Psoas muscle (tissue), 7 donors: ENCODE measurements at regions not wholly inside any gene's neighbourhood (a gene's known extent, or its start where the extent isn't known, plus 50 kb on each side); places are given as distances from the start of the nearest gene placed in this dataset.

Experiments
- ATAC-seq, 4 donors: fragments of 200-7000 bp; cut with Tn5 transposase; one replicate each; pipeline ENCODE4 v1.9.1; 2020; ENCODE audit warnings: moderate library complexity in 3 of 4, mild to moderate bottlenecking in 2 of 4
- DNase-seq, 2 donors: peaks; one replicate each; pipeline ENCODE4 v3.0.0-alpha.2; 2020
- H3K27ac ChIP-seq: fragments of 200-600 bp; one replicate; pipeline ENCODE4 v1.8.0; 2022
- H3K27me3 ChIP-seq, 3 donors: fragments of 200-600 bp in 1 of 3; one replicate each; pipeline versions ENCODE4 v1.6.1 to v1.8.0; 2013 to 2022; ENCODE audit warnings: low read length in 2 of 3, mild to moderate bottlenecking in 2 of 3, moderate library complexity in 1 of 3; ENCODE audit not compliant: insufficient read depth in 3 of 3
- H3K36me3 ChIP-seq, 2 donors: fragments of 200-600 bp in 1 of 2; one replicate each; pipeline versions ENCODE4 v1.6.1 to v1.8.0; 2013 to 2022; ENCODE audit warnings: low read depth in 1 of 2, mild to moderate bottlenecking in 1 of 2, moderate library complexity in 1 of 2; ENCODE audit not compliant: insufficient read depth in 1 of 2
- H3K4me1 ChIP-seq: fragments of 200-600 bp; one replicate; pipeline ENCODE4 v1.8.0; 2022
- H3K4me3 ChIP-seq: fragments of 200-600 bp; one replicate; pipeline ENCODE4 v1.8.0; 2022; ENCODE audit warnings: mild to moderate bottlenecking
- H3K9me3 ChIP-seq: fragments of 200-600 bp; one replicate; pipeline ENCODE4 v1.8.0; 2022
- CTCF ChIP-seq: fragments of 200-600 bp; IDR thresholded peaks from one replicate; pipeline ENCODE4 v1.8.0; 2022; ENCODE audit warnings: antibody characterized with exemption
- WGBS, 3 donors: extraction: QIAGEN DNeasy Blood & Tissue Kit; methylation state at CpG; one replicate each; pipeline versions ENCODE4 v1.1.6 to v1.1.7; 2013; 5-methylcytosine and 5-hydroxymethylcytosine counted together
- intact Hi-C, 2 donors: fragments of 100-400 bp; cut with DNase I; formaldehyde crosslinking; loops; one replicate each; pipeline versions ENCODE4 v1.11.0 to v1.14.2; 2022
- donor health status: healthy with polysubstance abuse.
- donor health status: DM: no; HTN: no; CAD: no; lungs with moderate emphysema.
- donor health status: Bipolar disorder and iron deficiency.
- donor health status: healthy.
- donor health status: DM: yes; HTN: yes; CAD: no.
- donor health status: DM: no; HTN: no; CAD: no.
- donor health status: DM: yes; HTN: yes; CAD: no.

DNA sequence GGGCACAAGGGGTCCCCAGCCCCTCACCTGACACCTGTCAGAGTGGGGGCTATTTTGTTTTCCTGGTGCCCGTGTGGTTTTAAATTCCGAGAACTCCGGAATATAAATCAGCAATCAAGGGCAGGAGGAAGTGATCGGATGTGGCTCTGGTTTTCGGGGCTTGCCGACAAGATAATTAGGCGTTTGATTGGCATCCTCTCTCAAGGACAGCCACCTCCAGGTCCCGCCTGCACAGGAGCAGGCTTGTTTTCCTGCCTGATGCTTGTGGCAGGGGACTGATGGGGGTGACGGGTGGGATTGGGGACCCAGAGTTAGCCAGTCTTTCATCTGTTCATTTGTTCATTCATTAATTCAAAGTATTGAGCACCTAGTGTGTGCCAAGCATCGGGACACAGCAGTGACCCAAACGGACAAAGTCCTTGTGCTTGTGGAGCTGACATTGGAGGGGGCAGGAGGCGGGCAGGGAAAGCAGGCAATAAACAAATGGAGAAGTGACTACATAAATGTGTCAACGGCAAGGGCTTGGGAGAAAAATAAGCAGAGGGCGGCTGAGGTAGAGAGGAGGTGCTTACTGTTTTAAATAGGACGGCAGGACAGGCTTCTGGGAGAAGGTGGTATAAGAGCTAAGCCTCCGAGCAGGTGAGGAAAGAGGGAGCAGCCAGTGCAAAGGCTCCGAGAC, 166.5 kb downstream of the PHETA1 start:
- no peak for ATAC-seq
- peaks cover 0 to 47% (median 0%) of the 10 kb centered on the region in 3 donors for H3K27me3 ChIP-seq
- intact Hi-C loops: no loop called here

GRCh38 chr12:111201495-111202236, 167.2 kb downstream of the PHETA1 start:
- Histone ChIP-seq H3K4me1 (no peaks in the 10 kb centered on the region), H3K4me3 (no peak overlapping the region), H3K27ac (no peak overlapping the region), H3K27me3 (peaks cover 0 to 41% (median 0%) of the 10 kb centered on the region in 3 donors), H3K36me3 (no peaks in the 10 kb centered on the region), H3K9me3 (no peaks in the 10 kb centered on the region)
- ATAC-seq (no peak), DNase-seq (no peak)
- intact Hi-C loops: no loop called here
- 54 to 56% (median 55%) methylated on average over 11 of the region's 11 CpGs for WGBS, 3 donors
- no peak for TF ChIP-seq CTCF

More for the DNA sequence above, 166.5 kb downstream of the PHETA1 start:
- Histone ChIP-seq H3K27ac (no peak overlapping the region), H3K9me3 (no peaks in the 10 kb centered on the region), H3K4me1 (no peaks in the 10 kb centered on the region), H3K4me3 (no peak overlapping the region), H3K36me3 (no peaks in the 10 kb centered on the region)
- no peak for TF ChIP-seq CTCF
- no peak for DNase-seq
- 40 to 44% (median 43%) methylated on average over 17 of the region's 17 CpGs for WGBS, 3 donors

- Histone ChIP-seq H3K4me1 (no peaks in the 10 kb centered on the region), H3K9me3 (no peaks in the 10 kb centered on the region), H3K36me3 (no peaks in the 10 kb centered on the region), H3K27me3 (peaks cover 0 to 37% (median 0%) of the 10 kb centered on the region in 3 donors), H3K27ac (no peak overlapping the region), H3K4me3 (no peak overlapping the region)
- ATAC-seq (no peak), DNase-seq (no peak)
- WGBS, 3 donors: 28 to 30% (median 30%) methylated on average over 7 to 9 of the region's 9 CpGs
- TF ChIP-seq CTCF: no peak
- intact Hi-C loops: no loop called here
Measured at GRCh38 chr12:111201036-111201435, 167.9 kb downstream of the PHETA1 start.

- no peak overlapping the region for H3K27ac ChIP-seq
- no peaks in the 10 kb centered on the region for H3K4me1 ChIP-seq
- intact Hi-C loops: no loop called here
- no peak overlapping the region for H3K4me3 ChIP-seq
- H3K9me3 ChIP-seq: no peaks in the 10 kb centered on the region
- WGBS, 3 donors: 68 to 71% (median 71%) methylated on average over 6 of the region's 6 CpGs
- H3K36me3 ChIP-seq: no peaks in the 10 kb centered on the region
- H3K27me3 ChIP-seq: peaks cover 0 to 32% (median 1%) of the 10 kb centered on the region in 3 donors
- DNase-seq: no peak
- ATAC-seq: no peak
- no peak for TF ChIP-seq CTCF
Measured at GRCh38 chr12:111197376-111197944, 171.4 kb downstream of the PHETA1 start.
